ENCODE measurements at regions not wholly inside any gene's neighbourhood (a gene's known extent, or its start where the extent isn't known, plus 50 kb on each side); places are given as distances from the start of the nearest gene placed in this dataset.
"Not testable (repeated sequence)": the region's sequence is repeated elsewhere in the genome, so short reads cannot be mapped to it uniquely, and the experiment has no call there.

DNA sequence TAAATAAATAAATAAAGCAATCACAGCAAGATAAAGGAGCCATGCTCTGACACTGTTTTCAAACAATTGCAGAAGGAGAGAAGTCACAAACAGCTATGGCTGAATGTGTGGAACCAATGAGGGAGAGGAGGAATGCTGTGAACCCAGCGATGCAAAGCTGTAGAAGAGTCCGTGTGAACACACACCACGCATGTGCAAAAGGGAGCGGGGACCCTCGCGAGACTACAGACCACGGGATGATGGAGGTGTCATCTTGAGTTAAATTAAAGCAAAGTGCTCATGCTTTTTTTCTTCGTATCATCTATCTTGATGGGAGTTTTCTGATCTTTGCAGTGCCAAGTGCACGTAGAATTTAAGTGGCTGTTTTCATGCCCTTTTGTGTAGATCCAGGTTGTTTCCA is 123.8 kb upstream of the CDH5 start:
- no peak for DNase-seq

DNA sequence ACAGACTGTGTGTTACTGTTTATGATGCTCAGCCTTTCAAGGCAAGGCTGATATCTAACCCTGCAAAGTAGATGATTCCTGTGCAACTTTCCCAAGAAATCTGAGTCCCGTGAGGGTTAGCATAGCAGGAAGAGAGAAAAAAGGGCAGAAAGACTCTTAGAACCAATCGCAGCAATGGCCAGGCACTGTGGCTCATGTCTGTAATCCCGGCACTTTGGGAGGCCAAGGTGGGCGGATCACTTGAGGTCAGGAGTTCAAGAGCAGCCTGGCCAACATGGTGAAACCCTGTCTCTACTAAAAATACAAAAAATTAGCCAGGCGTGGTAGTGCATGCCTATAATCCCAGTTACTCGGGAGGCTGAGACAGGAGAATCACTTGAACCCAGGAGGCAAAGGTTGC is 124.3 kb upstream of the CDH5 start:
- DNase-seq = not testable (repeated sequence)

DNA sequence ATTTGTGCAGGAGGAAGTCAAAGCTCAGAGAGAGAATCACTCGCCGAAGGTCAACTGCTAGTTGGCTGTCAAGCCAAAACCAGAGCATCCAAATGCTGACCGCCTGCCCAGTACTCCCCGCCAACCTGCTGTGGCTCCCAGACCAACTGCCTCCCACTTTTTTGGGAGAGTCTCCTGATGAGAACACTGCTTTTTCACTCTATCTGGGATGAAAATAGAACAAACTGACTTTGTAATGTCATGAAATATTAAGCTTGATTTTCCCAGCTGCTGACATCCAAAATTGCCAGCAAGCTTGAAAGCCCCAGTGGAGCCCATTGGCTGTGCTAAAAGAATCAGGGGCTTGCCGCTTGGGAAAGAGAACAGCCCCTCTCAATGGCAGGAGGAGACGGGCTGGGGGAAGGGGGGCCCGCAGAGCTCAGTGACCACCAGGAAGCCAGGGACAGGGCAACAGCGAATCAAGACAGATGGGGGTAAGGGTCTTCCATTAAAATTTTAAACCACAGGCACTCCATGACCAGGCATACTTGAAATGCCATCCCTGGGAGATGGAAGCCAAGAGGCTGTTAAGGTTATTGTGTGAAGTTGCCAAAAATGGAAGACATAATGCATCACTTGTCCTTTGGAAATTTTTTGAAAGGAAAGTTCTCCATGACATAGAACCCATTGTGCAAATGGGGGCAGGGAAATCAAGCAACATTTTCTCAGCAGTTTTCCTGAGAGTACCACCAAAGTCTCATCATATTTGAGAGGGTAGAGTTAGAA is 125.7 kb upstream of the CDH5 start:
- DNase-seq = no peak

DNA sequence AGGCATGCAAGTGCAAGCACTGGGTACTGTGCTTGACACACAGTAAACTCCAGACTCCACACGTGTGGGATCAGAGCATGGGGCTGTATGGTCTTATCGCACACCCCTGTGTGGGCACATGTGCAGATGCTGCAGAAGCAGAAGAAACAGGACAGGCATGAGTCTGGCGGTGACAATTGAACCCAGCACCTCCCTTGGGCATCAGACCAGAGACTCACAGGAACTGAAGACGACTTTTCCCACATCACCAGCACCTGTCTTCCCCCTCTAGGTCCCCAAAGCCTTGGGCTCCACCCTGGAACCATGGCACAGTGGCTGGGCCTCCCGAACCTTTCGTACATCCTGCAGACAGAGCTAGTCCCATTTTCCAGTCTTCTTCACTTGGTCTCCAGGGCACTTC is 126.4 kb upstream of the CDH5 start:
- no peak for DNase-seq

- DNase-seq = no peak
These were observed 127.8 kb upstream of the CDH5 start for GRCh38 chr16:66238696-66239095.

GRCh38 chr16:66236301-66236700 is 130.2 kb upstream of the CDH5 start:
- DNase-seq = no peak

DNA sequence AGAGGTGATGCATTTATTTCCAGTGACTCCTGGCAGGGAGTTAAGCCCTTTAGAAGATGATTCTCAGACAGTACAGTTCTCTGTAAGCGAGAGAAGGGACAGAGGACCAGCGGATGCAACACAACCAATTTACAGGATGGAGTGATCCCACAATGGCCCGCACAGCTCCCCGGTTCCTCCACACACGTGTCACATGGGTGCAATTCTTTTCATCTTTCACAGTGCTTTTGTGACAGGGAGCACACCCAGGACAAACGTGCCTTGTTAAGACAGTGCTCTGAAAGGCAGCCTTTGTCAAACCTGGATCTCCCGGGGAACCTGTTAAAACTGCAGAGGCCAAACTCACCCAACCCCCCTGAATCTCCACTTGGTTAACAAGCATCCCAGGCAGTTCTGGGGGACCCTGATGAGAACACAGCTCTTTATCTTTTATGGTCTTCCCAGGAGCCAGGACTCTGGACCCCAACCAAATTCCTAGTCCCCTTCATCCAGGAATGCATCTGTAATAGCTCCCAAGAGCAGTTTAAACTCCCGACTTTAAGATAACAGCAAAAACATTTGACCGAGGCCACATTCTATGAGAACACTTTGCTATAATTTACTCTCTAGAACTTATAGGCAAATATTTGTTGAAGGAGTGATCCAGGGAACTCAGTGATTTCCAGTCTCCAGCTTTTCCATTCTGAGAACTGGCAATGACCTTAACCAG is 134.9 kb upstream of the CDH5 start:
- DNase-seq = no peak

DNA sequence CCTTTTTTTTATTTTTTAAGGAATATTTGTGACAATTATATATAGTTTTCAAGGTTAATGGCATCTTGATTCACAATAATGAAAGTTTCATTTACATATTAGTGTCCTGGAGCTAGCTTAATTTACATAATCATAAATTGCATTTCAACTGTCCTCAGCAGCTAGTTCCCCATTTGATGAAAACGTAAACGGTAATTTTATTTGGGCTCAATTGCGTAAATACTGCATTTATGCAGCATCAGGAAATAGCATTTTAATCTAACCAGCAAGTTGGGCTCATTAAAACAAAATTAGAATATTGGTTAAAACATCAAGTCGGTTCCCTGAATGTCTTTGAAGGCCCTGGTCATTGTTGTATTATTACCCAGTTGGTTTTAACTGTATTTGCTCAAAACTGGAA is 136.8 kb upstream of the CDH5 start:
- DNase-seq = no peak

- DNase-seq = no peak
These were observed 137.7 kb upstream of the CDH5 start for GRCh38 chr16:66228792-66229191.

GRCh38 chr16:66227766-66228530 is 138.5 kb upstream of the CDH5 start:
- no peak for DNase-seq

GRCh38 chr16:66226762-66227161 is 139.7 kb upstream of the CDH5 start:
- DNase-seq = no peak

DNA sequence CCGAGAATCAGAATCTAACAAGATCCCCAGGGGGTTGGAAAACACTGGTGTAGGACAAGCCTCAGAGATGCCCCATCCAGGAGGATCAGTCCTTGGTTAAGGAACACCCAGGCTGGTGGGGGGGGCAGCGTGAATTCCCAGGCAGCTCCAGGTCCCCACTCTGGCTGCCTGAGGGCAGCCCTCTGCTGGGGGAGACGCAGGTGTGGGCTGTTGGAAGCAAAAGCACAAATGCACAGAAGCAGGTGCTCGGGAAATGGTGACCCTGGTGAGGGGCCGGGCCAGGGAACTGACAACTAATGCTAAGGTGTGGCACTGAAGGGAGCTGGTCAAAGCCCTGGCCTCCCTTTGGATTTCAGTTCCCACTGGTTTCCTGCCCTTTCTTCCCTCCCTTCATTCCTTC is 140.8 kb upstream of the CDH5 start:
- DNase-seq = no peak

DNA sequence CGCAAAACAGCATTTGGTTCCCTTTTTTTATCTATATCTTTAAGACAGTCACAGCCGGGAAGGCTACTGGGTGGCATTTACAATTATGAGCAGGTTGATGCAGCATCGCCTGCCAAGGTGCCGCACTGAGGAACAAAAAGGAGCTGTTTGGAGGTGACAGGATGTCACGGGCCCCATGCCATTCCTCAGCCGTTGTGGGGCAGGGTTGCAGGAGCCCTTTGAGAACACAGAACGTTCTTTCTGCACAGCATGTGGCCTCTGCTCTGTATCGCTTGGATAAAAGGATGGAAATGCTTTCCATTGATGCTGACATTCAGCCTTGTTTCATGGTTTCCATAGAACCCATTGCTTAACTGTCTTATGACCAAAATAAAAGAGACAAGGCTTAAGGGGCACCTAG is 141.9 kb upstream of the CDH5 start:
- no peak for DNase-seq

DNA sequence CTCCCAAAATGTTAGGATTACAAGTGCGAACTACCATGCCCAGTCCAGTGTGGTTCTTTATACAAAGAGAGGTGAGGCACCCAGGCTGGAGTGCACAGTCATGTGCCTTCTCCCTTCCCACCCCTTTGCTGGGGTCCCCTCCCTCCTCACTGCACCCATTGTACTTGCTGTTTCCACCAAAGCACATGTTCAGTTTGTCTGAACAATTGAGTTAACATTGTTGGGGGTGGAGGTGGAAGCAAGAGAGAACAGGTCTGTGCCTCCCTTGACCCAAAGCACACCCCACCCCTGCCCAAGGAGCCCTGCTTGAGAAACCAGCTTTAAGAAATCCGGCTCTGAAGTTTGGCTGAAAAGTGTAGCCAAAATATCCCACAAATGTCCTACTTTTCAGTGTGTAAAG is 142.3 kb upstream of the CDH5 start:
- DNase-seq = no peak

GRCh38 chr16:66223176-66223780 is 143.2 kb upstream of the CDH5 start:
- DNase-seq = no peak

- no peak for DNase-seq
These were observed 143.7 kb upstream of the CDH5 start for GRCh38 chr16:66222756-66223155.

DNA sequence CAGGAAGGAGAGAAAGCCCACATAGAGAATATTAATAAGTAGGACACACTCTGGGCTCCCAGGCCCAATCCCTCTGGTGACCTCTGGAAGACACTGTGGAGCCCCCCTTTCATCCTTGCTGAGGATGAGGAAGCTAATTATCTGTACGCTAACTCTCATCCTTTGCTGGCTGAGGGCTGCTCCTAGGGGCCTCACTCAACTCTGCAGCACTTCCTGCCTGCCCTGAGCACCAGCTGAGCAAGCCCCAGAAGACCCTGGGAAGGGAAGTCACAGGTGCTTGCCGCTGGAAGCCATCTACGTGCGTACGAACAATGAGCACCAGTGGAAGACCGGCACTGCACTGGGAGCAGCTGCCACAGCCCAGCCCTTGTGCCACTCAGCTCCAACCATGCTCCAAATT is 145.8 kb upstream of the CDH5 start:
- DNase-seq = no peak

GRCh38 chr16:66219491-66219890 is 147.0 kb upstream of the CDH5 start:
- no peak for DNase-seq

DNA sequence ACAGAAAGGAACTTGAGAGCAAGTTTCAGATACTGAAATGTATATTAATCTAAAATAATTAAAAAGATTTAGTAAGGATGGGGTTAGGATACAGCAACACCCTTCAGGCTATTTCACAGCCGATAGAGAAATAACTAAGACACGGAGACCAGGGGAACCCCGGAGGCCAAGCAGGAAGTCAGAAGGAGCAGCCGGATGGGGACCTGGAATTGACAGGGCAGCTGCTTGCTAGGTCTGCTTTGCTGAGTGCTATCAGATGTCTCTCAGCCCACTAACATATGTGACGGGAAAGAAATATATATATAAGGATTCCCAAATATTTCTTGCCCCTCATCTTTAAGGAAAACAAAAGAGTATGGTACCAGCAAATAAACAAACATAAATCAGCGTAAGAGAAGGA is 154.1 kb upstream of the CDH5 start:
- no peak for DNase-seq

DNA sequence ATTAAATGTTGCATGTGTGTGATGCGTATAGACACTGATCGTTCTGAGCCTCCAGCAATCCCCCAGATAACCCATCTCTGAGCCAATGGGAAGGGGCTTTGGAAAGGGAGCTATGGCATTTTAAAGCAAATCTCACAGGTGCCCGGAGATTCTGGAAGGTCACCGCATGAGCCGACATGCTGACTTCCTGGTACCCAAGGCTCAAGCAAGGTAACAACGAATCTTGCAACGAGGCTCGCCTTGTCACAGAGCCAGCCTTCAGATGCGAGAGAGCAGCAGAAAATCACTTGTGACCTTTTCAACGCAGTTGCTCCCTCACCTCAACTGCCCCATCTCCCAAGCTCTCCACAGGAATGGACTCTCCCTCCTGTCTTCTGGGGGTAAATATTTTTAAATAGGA is 154.8 kb upstream of the CDH5 start:
- DNase-seq = no peak

- DNase-seq = no peak
These were observed 158.6 kb upstream of the CDH5 start for GRCh38 chr16:66207883-66208265.

GRCh38 chr16:66207139-66207882 is 159.2 kb upstream of the CDH5 start:
- DNase-seq = no peak

DNA sequence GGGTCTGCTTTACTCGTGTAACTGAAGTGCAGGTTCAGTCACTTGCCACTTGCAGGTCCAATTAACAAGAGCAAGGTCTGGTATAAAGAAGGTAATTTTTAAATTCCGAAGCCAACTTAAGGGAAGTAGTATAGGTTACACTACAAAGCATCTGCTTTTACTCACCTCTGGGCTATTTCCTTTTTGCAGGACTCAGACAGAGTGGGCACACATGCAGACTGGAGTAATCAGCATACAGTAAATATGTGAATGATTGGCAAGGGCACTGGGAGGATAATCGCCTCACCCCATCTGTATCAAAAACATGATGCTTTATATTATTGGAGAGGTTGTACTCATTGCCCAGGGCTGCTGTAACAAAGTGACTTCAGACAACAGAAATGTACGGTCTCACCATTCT is 160.1 kb upstream of the CDH5 start:
- DNase-seq = no peak
